ENCODE measurements at regions not wholly inside any gene's neighbourhood (a gene's known extent, or its start where the extent isn't known, plus 50 kb on each side); places are given as distances from the start of the nearest gene placed in this dataset.

- TF ChIP-seq, protein P1, sequence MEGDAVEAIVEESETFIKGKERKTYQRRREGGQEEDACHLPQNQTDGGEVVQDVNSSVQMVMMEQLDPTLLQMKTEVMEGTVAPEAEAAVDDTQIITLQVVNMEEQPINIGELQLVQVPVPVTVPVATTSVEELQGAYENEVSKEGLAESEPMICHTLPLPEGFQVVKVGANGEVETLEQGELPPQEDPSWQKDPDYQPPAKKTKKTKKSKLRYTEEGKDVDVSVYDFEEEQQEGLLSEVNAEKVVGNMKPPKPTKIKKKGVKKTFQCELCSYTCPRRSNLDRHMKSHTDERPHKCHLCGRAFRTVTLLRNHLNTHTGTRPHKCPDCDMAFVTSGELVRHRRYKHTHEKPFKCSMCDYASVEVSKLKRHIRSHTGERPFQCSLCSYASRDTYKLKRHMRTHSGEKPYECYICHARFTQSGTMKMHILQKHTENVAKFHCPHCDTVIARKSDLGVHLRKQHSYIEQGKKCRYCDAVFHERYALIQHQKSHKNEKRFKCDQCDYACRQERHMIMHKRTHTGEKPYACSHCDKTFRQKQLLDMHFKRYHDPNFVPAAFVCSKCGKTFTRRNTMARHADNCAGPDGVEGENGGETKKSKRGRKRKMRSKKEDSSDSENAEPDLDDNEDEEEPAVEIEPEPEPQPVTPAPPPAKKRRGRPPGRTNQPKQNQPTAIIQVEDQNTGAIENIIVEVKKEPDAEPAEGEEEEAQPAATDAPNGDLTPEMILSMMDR (conservative IDR thresholded peaks at IDR 0.05; ENCODE audit: low read length) = no peak
- TF ChIP-seq EZH2phosphoT487 (IDR thresholded peaks at IDR 0.05; ENCODE audit: borderline replicate concordance) = no peak
These were observed 608.5 kb downstream of the RNF144A start for GRCh38 chr2:7525746-7526145.

Measured in Loucy (cell line).